ENCODE measurements at regions not wholly inside any gene's neighbourhood (a gene's known extent, or its start where the extent isn't known, plus 50 kb on each side); places are given as distances from the start of the nearest gene placed in this dataset.

DNA sequence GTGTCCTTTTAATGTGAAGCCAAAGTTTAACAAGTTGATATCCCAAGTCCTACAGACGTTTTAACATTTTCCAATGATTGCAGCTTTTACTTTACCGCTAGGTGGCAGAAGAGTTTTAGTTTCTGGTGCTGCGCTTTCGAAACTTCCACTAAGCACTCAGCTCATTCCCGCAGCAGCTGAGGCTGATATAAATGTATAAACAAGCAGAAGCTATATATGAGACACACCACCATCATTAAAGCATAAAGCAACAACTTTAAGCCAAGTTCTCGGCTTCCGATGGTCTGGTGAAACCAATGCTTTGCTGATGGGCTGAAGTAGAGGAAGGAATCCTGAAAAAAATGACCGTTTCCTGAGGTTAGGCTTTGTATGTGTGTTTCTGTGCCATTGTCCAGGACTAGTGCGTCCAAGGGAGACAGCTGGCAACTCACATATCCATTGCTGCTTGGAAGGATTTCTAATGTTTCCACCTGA is 753.9 kb downstream of the OLFM4 start:
- H3K4me3 Mint-ChIP-seq = no peak overlapping the region
- H3K9me3 Mint-ChIP-seq = peaks cover 3% of the 10 kb centered on the region
- ATAC-seq (no peak), DNase-seq (no peak)
- peaks cover 5% of the 10 kb centered on the region for H3K4me1 Mint-ChIP-seq (ENCODE audit: low read depth)
- no peaks in the 10 kb centered on the region for H3K27me3 Mint-ChIP-seq (ENCODE audit: low read depth)
- no peaks in the 10 kb centered on the region for H3K36me3 Mint-ChIP-seq (ENCODE audit: insufficient read depth)

DNA sequence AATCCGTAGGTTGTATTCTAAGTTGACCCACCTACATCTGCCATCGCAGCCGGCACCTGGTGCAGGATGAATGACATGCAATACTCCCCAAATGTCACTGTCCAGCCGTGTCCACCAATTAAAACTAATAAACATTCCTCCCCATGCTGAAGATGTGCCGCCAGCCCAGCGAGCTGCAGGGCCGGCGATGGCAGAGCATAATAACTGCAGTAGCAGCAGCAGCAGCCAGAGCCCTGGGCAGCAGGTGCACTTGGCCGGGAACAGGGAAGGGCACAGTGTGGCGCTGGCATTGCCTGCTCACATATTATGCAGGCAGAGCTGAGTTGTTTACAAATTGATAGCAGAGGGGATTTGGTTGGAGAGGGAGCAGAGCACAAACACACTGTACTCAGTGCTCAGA is 754.9 kb downstream of the OLFM4 start:
- ATAC-seq (no peak), DNase-seq (no peak)
- no peaks in the 10 kb centered on the region for H3K36me3 Mint-ChIP-seq (ENCODE audit: insufficient read depth)
- no peak overlapping the region for H3K4me3 Mint-ChIP-seq
- peaks cover 3% of the 10 kb centered on the region for H3K9me3 Mint-ChIP-seq
- peaks cover 5% of the 10 kb centered on the region for H3K4me1 Mint-ChIP-seq (ENCODE audit: low read depth)
- H3K27me3 Mint-ChIP-seq (ENCODE audit: low read depth) = no peaks in the 10 kb centered on the region

DNA sequence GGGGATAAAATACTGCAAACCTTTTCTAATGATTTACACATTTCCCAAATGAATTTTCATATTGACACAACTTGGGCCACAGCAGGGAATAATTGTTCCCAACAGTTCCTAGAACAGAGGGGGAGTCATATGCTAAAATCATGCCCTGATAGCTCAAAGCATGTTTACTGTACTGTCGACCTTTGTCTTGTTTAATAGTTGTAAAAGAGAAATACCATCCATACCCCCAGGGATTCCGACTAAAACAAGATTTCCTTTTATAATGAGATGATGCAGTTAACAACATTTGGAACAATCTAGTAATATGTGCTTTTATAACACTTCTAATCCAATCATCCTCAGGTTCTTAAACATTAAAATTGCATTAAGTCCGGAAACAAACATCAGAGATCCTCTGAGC is 759.7 kb downstream of the OLFM4 start:
- DNase-seq (no peak), ATAC-seq (no peak)
- no peak overlapping the region for H3K4me3 Mint-ChIP-seq
- H3K27me3 Mint-ChIP-seq (ENCODE audit: low read depth) = no peaks in the 10 kb centered on the region
- peaks cover 3% of the 10 kb centered on the region for H3K9me3 Mint-ChIP-seq
- H3K36me3 Mint-ChIP-seq (ENCODE audit: insufficient read depth) = no peaks in the 10 kb centered on the region
- H3K4me1 Mint-ChIP-seq (ENCODE audit: low read depth) = no peaks in the 10 kb centered on the region

DNA sequence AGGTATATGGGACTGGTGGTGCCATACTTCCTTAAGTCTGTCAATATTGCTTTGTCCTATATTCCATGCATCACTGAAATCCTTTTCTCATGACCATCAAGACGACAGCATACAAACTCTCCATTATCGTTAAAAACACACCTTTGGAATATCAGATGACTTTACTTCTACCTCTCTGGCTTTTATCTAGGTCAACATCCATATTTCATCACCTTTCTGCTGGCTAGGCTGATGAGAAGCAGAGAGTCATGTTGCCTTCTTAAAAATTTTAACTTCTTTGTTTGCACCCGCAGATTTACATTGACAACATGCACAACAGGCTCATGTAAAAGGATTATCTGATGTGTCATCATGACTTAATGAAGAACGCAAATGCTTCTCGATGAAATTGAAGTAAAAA is 771.4 kb downstream of the OLFM4 start:
- Mint-ChIP-seq H3K9me3 (peaks cover 23% of the 10 kb centered on the region), H3K4me3 (no peak overlapping the region), H3K4me1 (ENCODE audit: low read depth) (no peaks in the 10 kb centered on the region), H3K27me3 (ENCODE audit: low read depth) (no peaks in the 10 kb centered on the region), H3K36me3 (ENCODE audit: insufficient read depth) (no peaks in the 10 kb centered on the region)
- DNase-seq = no peak
- no peak for ATAC-seq

DNA sequence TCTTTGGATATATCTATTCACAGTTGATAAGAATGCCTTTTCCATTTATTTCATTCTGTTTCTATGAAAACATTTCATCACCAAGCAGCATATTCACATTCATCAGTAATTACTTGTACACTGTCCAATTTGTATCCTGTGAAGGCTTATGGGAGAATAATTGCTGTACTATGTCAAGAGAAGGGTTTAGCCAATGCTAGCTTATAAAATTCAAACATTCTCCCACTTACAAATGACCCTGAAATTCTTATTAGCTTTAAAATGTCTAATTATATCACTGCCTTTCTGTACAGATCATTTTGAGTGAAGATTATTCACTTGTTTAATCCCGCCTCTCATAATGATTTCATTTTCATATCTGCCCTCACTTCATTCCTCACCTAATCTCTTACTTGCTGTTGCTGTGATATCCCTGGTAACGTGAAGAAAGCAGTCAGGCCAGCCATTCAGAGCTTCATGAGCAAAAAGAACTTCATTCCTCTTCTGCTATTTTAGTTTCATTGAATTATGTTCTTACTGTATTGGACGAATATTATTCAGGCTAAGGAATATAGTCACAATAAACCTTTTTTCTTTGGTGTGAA is 778.7 kb downstream of the OLFM4 start:
- ATAC-seq (no peak), DNase-seq (no peak)
- Mint-ChIP-seq H3K9me3 (peaks cover 23% of the 10 kb centered on the region), H3K4me3 (no peak overlapping the region), H3K4me1 (ENCODE audit: low read depth) (no peaks in the 10 kb centered on the region), H3K36me3 (ENCODE audit: insufficient read depth) (no peaks in the 10 kb centered on the region), H3K27me3 (ENCODE audit: low read depth) (no peaks in the 10 kb centered on the region)

DNA sequence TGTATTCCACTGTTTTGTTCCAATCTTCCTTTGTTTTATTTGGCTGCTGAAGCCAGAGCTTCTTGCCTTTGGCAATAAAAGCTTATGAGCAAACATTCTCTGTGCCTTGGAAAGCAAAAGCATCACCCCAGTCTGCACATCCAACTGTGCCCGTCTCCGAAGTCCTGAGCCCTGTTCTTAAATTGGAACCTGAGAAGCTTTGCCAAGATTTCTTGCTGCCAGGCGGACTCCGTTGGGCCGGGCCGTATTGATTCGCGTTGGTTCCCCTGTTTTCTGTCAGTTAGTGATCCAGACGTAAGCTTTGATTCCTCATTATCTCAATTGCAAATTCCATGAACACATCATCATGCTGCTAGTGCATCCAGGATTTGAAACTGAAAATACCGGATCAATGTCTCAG is 793.0 kb downstream of the OLFM4 start:
- H3K4me1 Mint-ChIP-seq (ENCODE audit: low read depth) = no peaks in the 10 kb centered on the region
- ATAC-seq = no peak

DNA sequence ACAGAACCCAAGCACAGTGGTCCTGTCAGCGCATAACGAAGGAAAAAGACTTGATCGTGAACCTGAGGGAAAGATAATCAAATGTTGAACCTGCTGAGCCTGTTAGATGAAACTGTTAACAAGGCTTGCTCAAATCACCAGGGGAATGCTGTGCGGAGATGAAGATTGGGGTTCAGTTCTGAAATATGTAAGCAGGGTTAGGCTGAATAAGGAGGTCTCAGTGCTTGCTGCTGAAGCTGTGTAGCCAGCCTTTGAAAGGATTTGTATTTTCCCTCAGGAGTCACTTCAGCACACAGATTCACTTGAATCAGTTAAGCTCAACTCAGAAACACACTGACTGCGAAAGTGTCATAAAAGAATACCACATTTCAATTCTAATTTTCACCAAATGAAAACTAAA is 793.5 kb downstream of the OLFM4 start:
- Mint-ChIP-seq H3K4me1 (ENCODE audit: low read depth) (no peaks in the 10 kb centered on the region), H3K4me3 (no peak overlapping the region), H3K36me3 (ENCODE audit: insufficient read depth) (no peaks in the 10 kb centered on the region), H3K9me3 (no peaks in the 10 kb centered on the region), H3K27me3 (ENCODE audit: low read depth) (no peaks in the 10 kb centered on the region)
- ATAC-seq (no peak), DNase-seq (no peak)

More for the DNA sequence above, 793.0 kb downstream of the OLFM4 start:
- H3K9me3 Mint-ChIP-seq = peaks cover under 1% of the 10 kb centered on the region
- no peaks in the 10 kb centered on the region for H3K36me3 Mint-ChIP-seq (ENCODE audit: insufficient read depth)
- no peak for DNase-seq
- no peak overlapping the region for H3K4me3 Mint-ChIP-seq
- no peaks in the 10 kb centered on the region for H3K27me3 Mint-ChIP-seq (ENCODE audit: low read depth)

DNA sequence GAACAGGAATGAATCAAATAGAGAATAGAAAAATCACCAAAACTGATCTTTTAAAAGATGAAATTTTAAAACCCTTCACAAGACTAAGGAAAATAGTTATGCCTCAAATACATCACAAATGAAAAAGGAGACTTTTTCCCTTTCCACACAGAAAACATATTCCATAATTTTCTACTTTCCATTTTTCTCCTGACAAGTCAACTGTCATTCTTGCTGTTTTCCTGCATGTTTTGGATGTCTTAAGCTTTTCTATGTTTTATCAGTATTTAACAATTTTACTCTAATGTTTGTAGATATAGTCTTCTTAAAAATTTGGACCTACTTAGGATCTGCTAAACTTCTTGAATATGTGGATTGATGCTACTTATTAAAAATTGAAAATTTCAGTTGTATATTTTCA is 810.8 kb downstream of the OLFM4 start:
- Mint-ChIP-seq H3K4me1 (ENCODE audit: low read depth) (no peaks in the 10 kb centered on the region), H3K9me3 (peaks cover 9% of the 10 kb centered on the region), H3K36me3 (ENCODE audit: insufficient read depth) (no peaks in the 10 kb centered on the region), H3K4me3 (no peak overlapping the region), H3K27me3 (ENCODE audit: low read depth) (no peaks in the 10 kb centered on the region)
- DNase-seq = no peak
- ATAC-seq = no peak

DNA sequence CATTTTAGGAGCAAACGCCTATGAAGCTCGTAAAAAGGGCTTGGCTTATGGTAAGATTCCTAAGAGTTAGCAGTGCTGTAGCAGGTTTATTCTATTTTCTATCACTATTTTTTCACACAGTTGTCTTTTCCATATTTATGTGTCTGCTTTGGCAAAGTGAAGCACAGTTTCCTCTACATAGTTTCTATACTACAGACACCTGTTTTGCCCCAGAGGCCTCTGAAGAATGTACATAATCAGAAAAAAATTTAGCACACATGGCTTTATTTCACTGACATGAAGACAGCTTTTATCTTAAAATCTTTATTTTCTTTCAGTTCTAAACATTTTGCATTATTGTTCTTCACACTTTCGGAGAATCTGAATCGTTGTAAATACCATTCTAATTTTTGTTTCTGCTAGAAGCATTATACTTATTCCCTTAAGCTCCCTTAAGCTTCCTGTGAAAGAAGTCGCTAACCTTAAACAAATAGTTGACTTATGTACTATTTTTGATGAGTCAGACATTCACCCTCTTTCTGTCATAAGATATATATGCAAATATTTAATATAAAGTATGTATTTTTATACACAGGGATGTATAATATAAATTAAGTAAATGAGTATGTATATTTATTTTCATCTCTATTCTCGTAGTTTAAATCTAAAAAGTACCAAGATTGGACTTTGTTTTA is 816.0 kb downstream of the OLFM4 start:
- ATAC-seq (no peak), DNase-seq (no peak)
- H3K36me3 Mint-ChIP-seq (ENCODE audit: insufficient read depth) = no peaks in the 10 kb centered on the region
- no peak overlapping the region for H3K4me3 Mint-ChIP-seq
- H3K9me3 Mint-ChIP-seq = peaks cover 4% of the 10 kb centered on the region
- no peaks in the 10 kb centered on the region for H3K4me1 Mint-ChIP-seq (ENCODE audit: low read depth)
- H3K27me3 Mint-ChIP-seq (ENCODE audit: low read depth) = no peaks in the 10 kb centered on the region

DNA sequence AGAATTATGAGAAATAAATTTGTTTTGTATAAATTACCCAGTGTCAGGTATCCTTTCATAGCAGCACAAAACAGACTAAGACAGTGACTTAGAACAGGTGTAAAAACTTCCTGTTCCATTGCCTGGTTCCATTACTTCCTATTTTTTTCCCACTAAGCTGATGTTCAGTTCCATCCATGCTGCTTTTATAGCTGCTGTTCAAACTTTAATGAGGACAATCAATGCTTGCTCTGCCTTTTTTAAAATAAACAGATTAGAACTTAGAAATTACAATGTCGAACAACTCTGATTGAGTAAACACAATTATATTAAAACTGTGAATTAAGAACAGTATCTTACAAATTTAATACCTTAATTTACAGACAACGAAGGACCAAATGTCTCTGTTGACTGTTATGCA is 818.9 kb downstream of the OLFM4 start:
- Mint-ChIP-seq H3K27me3 (ENCODE audit: low read depth) (no peaks in the 10 kb centered on the region), H3K4me1 (ENCODE audit: low read depth) (no peaks in the 10 kb centered on the region), H3K4me3 (no peak overlapping the region), H3K36me3 (ENCODE audit: insufficient read depth) (no peaks in the 10 kb centered on the region), H3K9me3 (peaks cover 11% of the 10 kb centered on the region)
- ATAC-seq (no peak), DNase-seq (no peak)

DNA sequence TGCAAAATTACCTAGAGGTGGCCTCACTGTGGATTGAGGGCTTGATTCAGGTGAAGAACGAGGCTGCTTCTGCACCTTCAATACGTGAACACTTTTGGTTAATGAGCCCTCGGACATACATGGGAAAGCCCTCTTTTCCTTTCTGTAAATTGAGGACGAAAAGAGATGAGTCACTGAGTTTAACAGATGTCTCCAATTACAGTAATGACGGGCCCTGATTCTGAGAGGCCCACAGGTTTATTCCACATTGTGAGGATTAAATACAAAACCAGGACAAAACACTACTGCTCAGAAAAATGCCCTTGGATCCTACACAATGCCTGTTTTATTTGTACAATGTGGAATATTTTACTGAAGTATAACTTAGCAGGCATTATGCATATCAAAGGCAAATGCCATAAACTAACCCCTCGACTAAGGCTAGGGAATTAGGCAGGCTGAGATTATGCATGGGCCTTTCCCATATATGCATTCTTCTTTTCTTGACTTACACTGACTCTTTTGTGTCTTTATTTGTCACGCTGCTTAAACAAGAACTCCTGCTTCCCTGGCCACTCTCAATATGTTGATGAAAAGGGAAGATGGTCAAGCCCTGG is 819.9 kb downstream of the OLFM4 start:
- H3K36me3 Mint-ChIP-seq (ENCODE audit: insufficient read depth) = no peaks in the 10 kb centered on the region
- H3K9me3 Mint-ChIP-seq = peaks cover 7% of the 10 kb centered on the region

DNA sequence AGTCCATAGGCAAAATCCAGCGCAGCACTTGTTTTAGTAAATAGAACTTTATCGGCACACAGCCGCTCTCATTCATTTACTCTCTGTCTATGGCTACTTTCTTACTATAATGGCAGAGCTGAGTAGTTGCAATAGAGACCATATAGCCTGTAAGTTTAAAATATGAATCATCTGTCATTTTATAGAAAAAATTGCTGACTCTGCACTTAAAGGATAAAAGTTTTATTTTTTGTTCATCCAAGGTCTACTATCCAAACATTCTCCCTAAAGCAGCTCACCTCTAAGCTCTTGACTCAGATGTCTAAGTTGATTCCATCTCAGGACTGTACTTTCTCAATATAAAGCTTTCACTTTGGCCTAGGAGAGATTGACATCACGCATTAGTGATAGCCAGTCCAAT is 825.7 kb downstream of the OLFM4 start:
- Mint-ChIP-seq H3K4me3 (no peak overlapping the region), H3K4me1 (ENCODE audit: low read depth) (no peaks in the 10 kb centered on the region), H3K27me3 (ENCODE audit: low read depth) (no peaks in the 10 kb centered on the region), H3K9me3 (peaks cover 16% of the 10 kb centered on the region), H3K36me3 (ENCODE audit: insufficient read depth) (no peaks in the 10 kb centered on the region)
- ATAC-seq = no peak
- DNase-seq = no peak

More for the DNA sequence above, 819.9 kb downstream of the OLFM4 start:
- DNase-seq (no peak), ATAC-seq (no peak)
- Mint-ChIP-seq H3K4me1 (ENCODE audit: low read depth) (no peaks in the 10 kb centered on the region), H3K27me3 (ENCODE audit: low read depth) (no peaks in the 10 kb centered on the region), H3K4me3 (no peak overlapping the region)

DNA sequence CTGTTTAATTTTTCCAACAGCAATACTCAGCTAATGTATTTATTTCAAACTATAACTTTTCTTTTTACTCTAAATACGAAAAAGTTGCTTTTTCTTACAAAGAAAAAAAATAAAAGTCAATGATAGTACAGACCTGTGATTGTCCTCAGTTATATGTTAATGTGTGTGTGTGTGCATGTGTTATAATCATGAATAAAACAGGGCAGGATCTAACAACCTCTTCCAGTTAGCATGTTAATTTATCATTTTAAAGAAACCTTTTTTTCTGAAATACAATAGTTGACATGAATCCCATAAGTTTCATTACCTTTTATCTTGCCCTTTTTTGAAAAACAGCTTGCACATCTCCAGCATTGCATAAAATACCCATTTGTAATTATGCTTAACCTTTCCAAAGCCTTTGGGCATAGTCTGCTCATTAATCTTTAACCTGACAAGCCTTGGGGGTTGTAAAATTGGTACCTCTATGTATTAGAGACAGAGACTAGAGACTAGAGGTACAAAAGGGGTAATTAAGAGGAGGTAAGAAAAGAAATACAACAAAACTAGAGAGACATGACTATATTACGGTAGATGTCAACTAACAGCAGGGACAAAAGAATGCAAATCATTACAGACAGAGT is 828.1 kb downstream of the OLFM4 start:
- no peaks in the 10 kb centered on the region for H3K4me1 Mint-ChIP-seq (ENCODE audit: low read depth)
- H3K36me3 Mint-ChIP-seq (ENCODE audit: insufficient read depth) = no peaks in the 10 kb centered on the region
- no peak overlapping the region for H3K4me3 Mint-ChIP-seq
- H3K9me3 Mint-ChIP-seq = peaks cover 12% of the 10 kb centered on the region
- no peak for DNase-seq
- no peaks in the 10 kb centered on the region for H3K27me3 Mint-ChIP-seq (ENCODE audit: low read depth)
- no peak for ATAC-seq

DNA sequence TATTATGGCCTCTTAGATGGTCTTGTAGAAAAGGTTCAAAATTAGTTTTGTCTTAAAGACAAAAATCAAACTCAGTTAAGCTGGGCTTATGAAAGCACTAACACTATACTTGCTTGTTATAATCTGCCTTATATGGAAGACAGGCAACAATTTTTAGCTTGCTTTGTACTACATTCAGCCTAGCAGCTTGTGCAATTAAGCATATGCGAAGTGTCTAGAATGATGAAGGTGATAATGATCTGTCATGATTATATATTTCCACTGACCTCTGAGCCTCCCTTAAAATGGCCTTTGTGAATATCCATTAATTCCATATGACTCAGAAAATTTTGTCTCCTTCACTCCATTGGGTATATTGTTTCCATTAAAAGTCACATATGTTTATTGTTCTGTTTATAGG is 834.9 kb downstream of the OLFM4 start:
- Mint-ChIP-seq H3K36me3 (ENCODE audit: insufficient read depth) (no peaks in the 10 kb centered on the region), H3K27me3 (ENCODE audit: low read depth) (no peaks in the 10 kb centered on the region), H3K4me1 (ENCODE audit: low read depth) (no peaks in the 10 kb centered on the region), H3K9me3 (peaks cover 19% of the 10 kb centered on the region), H3K4me3 (no peak overlapping the region)
- no peak for DNase-seq
- no peak for ATAC-seq

DNA sequence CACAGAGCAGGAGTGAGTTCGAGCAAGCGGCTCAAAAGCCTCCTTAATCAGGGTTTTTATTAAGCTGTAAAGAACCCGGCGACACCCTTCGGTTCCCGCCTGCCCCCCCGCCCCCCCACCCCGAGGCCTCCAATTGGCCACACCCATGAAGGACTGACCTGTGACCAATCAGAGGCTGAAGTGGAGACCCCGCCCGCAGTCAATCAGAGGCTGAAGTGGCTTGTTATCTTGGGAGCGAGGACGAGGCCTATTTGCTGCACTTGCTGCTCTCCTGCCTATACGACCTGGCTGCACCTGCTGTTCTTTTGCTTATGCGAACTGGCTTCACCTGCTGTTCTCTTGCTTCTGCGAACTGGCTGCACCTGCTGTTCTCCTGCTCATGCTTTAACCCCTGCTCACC is 844.9 kb downstream of the OLFM4 start:
- Mint-ChIP-seq H3K27me3 (ENCODE audit: low read depth) (no peaks in the 10 kb centered on the region), H3K4me1 (ENCODE audit: low read depth) (no peaks in the 10 kb centered on the region), H3K4me3 (no peak overlapping the region), H3K36me3 (ENCODE audit: insufficient read depth) (no peaks in the 10 kb centered on the region), H3K9me3 (peaks cover 5% of the 10 kb centered on the region)
- no peak for DNase-seq
- no peak for ATAC-seq

All from activated T-cell treated with anti-CD3 and anti-CD28 coated beads, Interleukin-2, amount 50 U/mL, for 4 hours (primary cell).